Pancreas (tissue), 10 donors: ENCODE measurements at regions not wholly inside any gene's neighbourhood (a gene's known extent, or its start where the extent isn't known, plus 50 kb on each side); places are given as distances from the start of the nearest gene placed in this dataset.

Experiments used
- ATAC-seq, 4 donors: fragments of 200-7000 bp; cut with Tn5 transposase; one replicate each; pipeline versions ENCODE4 v1.8.0 to v1.9.1; 2020; ENCODE audit warnings: mild to moderate bottlenecking in 4 of 4, moderate library complexity in 4 of 4
- DNase-seq, 6 donors: peaks; one replicate each; pipeline ENCODE4 v3.0.0-alpha.2; 2020
- FAIRE-seq: peaks from 2 replicates; lab custom pipeline; 2012; peaks lifted over from hg19 to GRCh38; lab: Jason Lieb, UNC
- H3K27ac ChIP-seq, 4 donors: fragments of 200-600 bp; sonication (generic); 1 replicate in 3 of 4; 2 replicates in 1 of 4; pipeline versions ENCODE4 v1.5.0 to v1.8.0; 2020
- H3K27me3 ChIP-seq, 4 donors: fragments of 200-600 bp; one replicate each; pipeline ENCODE4 v1.8.0; 2021
- H3K36me3 ChIP-seq, 3 donors: fragments of 200-600 bp; sonication (generic) in 1 of 3; one replicate each; pipeline versions ENCODE4 v1.5.0 to v1.8.0; 2020 to 2021
- H3K4me1 ChIP-seq, 3 donors: fragments of 200-600 bp; one replicate each; pipeline ENCODE4 v1.8.0; 2021
- H3K4me3 ChIP-seq, 4 donors: fragments of 200-600 bp; sonication (generic) in 2 of 4; one replicate each; pipeline versions ENCODE4 v1.5.0 to v1.8.0; 2020 to 2021
- H3K9me3 ChIP-seq, 4 donors: fragments of 200-600 bp; one replicate each; pipeline ENCODE4 v1.8.0; 2021
- CTCF ChIP-seq, 4 donors: fragments of 200-600 bp; sonication (generic) in 3 of 4; IDR thresholded peaks; one replicate each; pipeline versions ENCODE4 v1.5.0 to v1.8.0; 2021; ENCODE audit warnings: antibody characterized with exemption in 4 of 4
- WGBS, 2 donors: extraction: QIAGEN DNeasy Blood & Tissue Kit; methylation state at CpG; one replicate each; pipeline ENCODE4 v1.1.7; 2013; 5-methylcytosine and 5-hydroxymethylcytosine counted together
- intact Hi-C, 3 donors: fragments of 100-400 bp; cut with DNase I; formaldehyde crosslinking; loops; one replicate each; pipeline versions ENCODE4 v1.11.1 to v1.14.2; 2022
- donor health status: healthy with polysubstance abuse.
- donor health status: DM: no; HTN: no; CAD: no; lungs with moderate emphysema.
- donor health status: DM: no; HTN: no; CAD: no.
- donor health status: control.
- donor health status: control.
- donor health status: Bipolar disorder and iron deficiency.
- donor health status: DM: yes; HTN: yes; CAD: no.
- donor health status: DM: no; HTN: no; CAD: no.
- donor health status: DM: no; HTN: no; CAD: no.
- donor health status: DM: yes; HTN: yes; CAD: no.

GRCh38 chr5:8906303-8906967 is 639.4 kb downstream of the SEMA5A start:
- TF ChIP-seq CTCF (IDR thresholded peaks at IDR 0.05), result no peak

GRCh38 chr5:8907168-8907868 is 638.6 kb downstream of the SEMA5A start:
- FAIRE-seq, result no peak

More at GRCh38 chr5:8906303-8906967, 639.4 kb downstream of the SEMA5A start:
- no peak overlapping the region for H3K27ac ChIP-seq
- FAIRE-seq (no peak), DNase-seq (no peak), ATAC-seq (no peak)
- no peaks in the 10 kb centered on the region for H3K9me3 ChIP-seq
- intact Hi-C loops, result no loop called here
- H3K27me3 ChIP-seq, result peaks cover 0 to 5% (median 0%) of the 10 kb centered on the region in 4 donors
- H3K4me3 ChIP-seq, result no peak overlapping the region
- no peaks in the 10 kb centered on the region for H3K4me1 ChIP-seq
- H3K36me3 ChIP-seq, result no peaks in the 10 kb centered on the region
- 72% methylated on average over 12 of the region's 12 CpGs for WGBS, 2 donors

GRCh38 chr5:8908055-8908683 is 637.7 kb downstream of the SEMA5A start:
- intact Hi-C loops, result no loop called here
- ATAC-seq, result peak; percentile 38 to 80 (median 52)
- peak; percentile 46 to 64 (median 54) for TF ChIP-seq CTCF (IDR thresholded peaks at IDR 0.05)
- no peak for FAIRE-seq
- Histone ChIP-seq H3K4me3 (no peak overlapping the region), H3K27me3 (peaks cover 0 to 5% (median 0%) of the 10 kb centered on the region in 4 donors), H3K36me3 (no peaks in the 10 kb centered on the region), H3K27ac (no peak overlapping the region), H3K4me1 (no peaks in the 10 kb centered on the region), H3K9me3 (no peaks in the 10 kb centered on the region)
- 43 to 45% methylated on average over 7 of the region's 7 CpGs for WGBS, 2 donors
- peak in 4 of 6 donors; percentile 4 to 71 (median 38) for DNase-seq

More at GRCh38 chr5:8907168-8907868, 638.6 kb downstream of the SEMA5A start:
- peaks cover 0 to 5% (median 0%) of the 10 kb centered on the region in 4 donors for H3K27me3 ChIP-seq
- intact Hi-C loops, result no loop called here
- no peak overlapping the region for H3K4me3 ChIP-seq
- TF ChIP-seq CTCF (IDR thresholded peaks at IDR 0.05), result no peak
- H3K27ac ChIP-seq, result no peak overlapping the region
- no peak for DNase-seq
- no peaks in the 10 kb centered on the region for H3K36me3 ChIP-seq
- 69 to 78% methylated on average over 8 of the region's 8 CpGs for WGBS, 2 donors
- H3K9me3 ChIP-seq, result no peaks in the 10 kb centered on the region
- no peaks in the 10 kb centered on the region for H3K4me1 ChIP-seq
- no peak for ATAC-seq

GRCh38 chr5:8912106-8912505 is 633.8 kb downstream of the SEMA5A start:
- H3K4me3 ChIP-seq, result no peak overlapping the region
- no peaks in the 10 kb centered on the region for H3K36me3 ChIP-seq
- FAIRE-seq (no peak), ATAC-seq (no peak), DNase-seq (no peak)
- intact Hi-C loops, result no loop called here
- TF ChIP-seq CTCF (IDR thresholded peaks at IDR 0.05), result no peak
- 75 to 91% methylated on average over 3 of the region's 3 CpGs for WGBS, 2 donors
- H3K27me3 ChIP-seq, result peaks cover 0 to 2% (median 0%) of the 10 kb centered on the region in 4 donors
- no peaks in the 10 kb centered on the region for H3K9me3 ChIP-seq
- H3K27ac ChIP-seq, result no peak overlapping the region
- no peaks in the 10 kb centered on the region for H3K4me1 ChIP-seq
